ENCODE measurements at regions not wholly inside any gene's neighbourhood (a gene's known extent, or its start where the extent isn't known, plus 50 kb on each side); places are given as distances from the start of the nearest gene placed in this dataset.

DNA sequence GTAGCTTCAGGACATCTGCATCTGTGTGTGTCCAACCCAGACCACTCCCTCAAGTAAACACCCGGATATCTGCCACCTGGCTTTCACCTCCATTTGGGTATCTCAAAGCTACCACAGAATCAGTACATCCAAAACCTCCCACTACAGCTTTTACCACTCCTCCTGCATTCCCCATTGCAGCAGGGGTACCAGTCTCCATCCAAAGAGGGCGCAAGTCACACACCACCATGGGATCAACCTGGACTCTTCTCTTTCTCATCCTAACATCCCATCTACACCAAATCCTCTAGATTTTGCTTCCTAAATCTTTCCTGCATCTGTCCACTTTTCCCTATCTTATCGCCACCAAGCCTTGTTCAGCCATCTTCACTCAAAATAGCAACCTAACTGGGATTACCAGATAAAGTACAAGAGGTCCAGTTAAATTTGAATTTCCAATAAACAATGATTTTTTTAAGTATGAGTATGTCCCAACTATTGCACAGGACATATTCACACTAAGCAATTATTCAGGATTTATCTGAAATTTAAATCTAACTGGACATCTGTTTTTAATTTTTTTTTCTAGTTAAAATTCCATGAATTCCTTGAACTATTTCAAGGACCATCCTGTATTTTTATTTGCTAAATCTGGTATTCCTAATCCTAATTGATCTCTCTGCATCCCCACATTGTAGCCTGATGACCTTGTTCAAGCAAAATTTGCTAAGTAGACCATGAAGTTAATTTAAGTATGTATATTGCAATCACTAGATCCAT is 164.3 kb upstream of the MLN start:
- DNase-seq (ENCODE audit: low read depth in 3 of 3, low spot score in 1 of 3): no peak

DNA sequence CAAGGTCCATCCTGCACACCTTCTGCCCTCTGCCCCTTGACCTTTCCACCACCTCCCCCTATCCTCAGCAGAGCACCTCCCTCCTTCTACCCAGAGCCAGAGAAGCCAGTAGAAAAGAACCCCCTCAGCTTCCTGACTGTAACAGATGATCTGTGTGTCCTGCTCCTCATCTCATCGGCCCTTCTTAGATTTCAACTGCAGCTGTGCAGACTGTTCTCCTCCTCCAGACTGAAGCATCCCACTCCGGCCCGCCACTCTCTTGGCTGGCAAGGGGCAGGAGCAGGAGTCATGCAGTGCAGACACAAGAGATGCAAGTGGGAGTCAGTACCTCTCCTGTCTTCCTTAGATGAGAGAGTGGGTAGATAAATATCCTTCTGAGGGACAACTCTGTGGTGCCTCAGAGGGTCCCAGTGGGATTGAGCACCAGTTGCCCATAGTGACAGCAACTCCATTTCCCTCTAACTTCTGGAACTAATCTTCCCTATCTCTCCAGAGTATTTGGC is 163.5 kb upstream of the MLN start:
- DNase-seq (ENCODE audit: low read depth in 3 of 3, low spot score in 1 of 3): no peak

DNA sequence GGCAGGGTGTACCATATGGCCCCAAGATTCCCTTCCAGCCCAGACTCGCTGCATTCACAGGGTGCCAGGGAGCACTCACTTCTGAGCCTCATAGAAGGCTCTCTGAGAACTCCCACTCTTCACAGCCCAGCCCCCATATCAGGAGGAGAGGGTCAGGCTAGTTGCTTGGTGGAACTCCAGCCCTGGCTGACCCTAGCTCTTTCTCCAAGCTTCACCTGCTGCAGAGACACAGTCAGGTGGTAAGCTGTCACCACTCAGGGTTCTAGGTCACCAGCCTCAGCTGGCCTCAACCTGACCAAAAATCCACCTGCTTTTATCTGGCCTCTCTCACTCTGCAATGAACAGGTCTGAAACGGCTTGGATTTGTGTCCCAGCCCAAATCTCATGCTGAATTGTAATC is 162.7 kb upstream of the MLN start:
- no peak for DNase-seq (ENCODE audit: low read depth in 3 of 3, low spot score in 1 of 3)

DNA sequence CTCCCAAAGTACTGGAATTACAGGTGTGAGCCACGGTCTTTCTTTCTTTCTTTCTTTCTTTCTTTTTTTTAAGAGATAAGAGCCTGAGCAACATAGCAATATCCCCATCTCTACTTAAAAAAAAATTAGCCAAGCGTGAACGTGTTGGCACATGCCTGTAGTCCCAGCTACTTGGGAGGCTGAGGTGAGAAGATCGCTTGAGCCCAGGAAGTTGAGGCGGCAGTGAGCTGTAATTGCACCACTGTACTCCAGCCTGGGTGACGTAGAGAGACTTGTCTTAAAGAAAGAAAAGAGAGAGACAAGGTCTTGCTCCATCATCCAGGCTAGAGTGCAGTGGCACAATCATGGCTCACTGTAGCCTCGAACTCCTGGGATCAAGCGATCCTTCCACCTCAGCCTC is 162.0 kb upstream of the MLN start:
- no peak for DNase-seq (ENCODE audit: low read depth in 3 of 3, low spot score in 1 of 3)

DNA sequence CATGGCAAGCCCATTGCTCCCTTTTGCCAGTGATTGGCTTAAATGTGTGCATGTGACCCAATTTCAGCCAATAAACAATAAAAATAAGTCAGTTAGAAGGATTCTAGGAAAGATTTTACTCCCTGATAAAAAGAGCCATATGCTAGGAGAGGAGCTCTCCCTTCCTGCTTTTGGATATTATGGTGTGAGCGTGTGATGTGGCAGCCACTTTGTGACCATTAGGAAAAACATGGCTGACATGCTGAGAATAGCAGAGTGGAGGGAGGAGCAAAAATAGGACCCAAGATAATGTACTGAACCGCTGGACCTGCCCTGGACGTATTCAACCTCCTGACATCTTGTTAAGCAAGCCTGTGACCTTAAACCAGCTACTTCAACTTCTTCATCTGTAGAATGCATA is 160.6 kb upstream of the MLN start:
- no peak for DNase-seq (ENCODE audit: low read depth in 3 of 3, low spot score in 1 of 3)

DNA sequence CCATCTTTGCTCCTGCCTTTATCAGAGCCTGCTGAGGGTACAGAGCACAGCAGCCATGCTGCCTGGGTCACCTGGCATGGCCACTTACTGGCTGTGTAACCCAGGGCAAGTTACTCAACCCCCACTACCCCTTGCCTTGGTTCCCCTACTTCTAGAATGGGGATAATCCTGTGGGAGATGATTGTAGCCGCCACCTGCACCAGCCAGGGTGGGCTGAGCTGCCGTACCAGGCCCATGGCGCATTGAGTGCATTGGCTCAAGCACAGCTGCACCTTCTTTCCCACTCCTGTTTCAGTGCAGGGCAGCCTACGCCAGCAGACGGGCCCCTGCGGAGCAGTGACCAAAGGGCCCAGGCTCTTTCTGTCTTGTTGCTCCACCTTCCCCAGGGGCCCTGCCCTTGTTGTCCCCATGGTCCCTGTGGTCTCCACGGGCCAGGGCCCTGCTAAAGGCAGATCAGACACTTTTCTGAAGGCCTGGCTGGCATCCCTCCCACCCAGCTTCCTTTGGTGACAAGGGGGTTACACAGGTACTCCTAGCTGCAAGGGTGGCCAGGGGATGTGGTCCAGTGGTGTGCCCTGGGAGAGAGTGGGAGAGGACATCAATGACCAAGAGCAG is 159.4 kb upstream of the MLN start:
- DNase-seq (ENCODE audit: low read depth in 3 of 3, low spot score in 1 of 3): no peak

DNA sequence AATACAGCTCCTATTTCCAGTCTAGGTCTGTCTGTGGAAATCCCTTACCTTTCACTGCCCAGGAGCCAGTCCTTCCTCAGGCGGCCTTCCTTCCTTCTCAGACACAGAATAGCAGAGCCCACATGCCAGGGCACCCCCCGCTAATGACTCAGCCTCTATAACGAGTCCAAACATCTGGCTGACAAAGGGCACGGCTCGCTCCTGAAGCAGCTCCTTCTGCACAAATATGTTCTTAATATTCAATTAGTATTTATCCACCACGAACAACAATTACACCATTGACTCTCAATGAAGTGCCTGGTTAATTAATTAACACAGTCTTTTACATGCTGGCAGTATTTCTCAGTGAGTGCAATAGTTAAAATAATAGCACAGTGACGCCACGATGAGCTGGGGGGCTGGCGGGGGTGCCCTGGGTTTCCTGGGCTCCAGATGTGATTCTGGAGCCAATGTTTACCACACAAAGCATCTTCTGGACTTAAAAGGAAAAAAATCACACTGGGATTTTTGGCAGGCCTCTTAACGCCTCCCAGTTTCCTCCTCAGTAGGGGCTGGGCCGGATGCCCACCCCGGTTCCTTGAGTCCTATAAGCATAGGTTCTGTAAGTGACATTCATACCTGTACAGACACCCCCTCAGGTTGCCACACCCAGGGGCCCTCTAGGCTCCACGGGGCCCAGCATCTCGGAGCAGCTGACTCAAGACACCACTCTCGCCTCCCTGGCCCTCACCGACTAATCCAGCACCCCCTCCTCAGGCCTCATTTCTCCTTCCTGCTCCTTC is 158.6 kb upstream of the MLN start:
- DNase-seq (ENCODE audit: low read depth in 3 of 3, low spot score in 1 of 3): no peak

DNA sequence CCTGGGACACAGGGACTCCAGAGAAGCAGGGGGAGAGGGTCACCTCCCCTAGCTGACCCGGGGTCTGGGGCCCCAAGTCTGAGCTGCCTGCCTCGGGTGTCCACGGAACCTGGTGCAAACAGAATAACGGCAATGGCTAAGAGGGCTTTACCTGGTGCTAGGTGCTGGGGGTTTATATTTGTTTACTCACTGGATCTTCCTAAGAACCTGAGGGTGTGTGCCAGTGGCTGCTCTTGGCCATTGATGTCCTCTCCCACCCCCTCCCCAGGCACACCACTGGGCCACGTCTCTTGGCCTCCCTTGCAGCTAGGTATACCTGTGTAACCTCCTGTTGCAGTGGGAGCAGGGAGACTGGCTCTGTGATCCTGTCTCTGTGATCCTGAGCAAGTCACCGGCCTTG is 157.9 kb upstream of the MLN start:
- no peak for DNase-seq (ENCODE audit: low read depth in 3 of 3, low spot score in 1 of 3)

DNA sequence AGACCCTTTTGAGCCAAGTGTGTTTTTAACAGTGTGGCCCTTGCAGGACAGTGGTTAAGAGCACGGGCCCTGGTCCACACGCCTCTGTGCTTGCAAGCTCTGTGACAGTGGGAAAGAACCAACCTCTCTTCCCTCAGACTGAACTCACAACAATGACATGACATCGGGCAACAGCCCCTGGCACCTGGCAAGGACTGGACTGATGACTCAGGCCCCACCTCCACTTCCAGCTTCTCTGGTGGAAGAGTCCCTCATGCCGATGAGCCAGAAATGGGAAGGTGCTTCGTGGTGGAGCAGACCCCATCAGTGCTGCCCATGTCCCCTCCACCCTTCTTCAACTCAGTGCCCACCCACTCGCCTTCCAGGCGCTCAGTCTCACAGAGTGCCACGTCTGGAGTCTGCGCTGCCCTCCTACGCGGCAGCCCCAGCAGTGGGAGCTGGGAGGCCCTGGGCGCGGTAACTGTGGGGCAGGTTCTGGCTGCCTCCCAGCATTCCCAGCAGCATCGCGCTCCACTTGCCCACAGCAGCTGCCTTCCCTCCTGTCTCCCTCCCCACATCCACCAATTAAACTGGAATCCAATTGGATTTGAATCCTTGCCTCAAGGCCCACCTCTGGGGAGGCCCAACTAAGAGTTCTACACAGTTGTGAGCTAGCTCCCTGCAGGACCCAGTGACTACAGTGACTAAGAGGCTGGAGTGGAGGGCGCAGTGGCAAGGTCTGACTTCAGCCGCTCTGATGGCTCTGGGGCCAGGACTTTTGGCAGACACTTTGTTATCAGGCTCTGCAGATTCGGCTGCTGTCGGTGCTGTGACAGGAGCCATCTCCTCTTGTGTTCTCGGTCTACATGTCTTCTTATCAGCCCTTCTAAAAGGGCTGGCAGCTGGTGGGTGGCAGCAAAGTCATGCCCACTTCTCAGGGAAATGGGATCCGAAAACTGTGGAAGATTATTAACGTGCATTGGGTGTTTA is 156.8 kb upstream of the MLN start:
- DNase-seq (ENCODE audit: low read depth in 3 of 3, low spot score in 1 of 3): no peak

DNA sequence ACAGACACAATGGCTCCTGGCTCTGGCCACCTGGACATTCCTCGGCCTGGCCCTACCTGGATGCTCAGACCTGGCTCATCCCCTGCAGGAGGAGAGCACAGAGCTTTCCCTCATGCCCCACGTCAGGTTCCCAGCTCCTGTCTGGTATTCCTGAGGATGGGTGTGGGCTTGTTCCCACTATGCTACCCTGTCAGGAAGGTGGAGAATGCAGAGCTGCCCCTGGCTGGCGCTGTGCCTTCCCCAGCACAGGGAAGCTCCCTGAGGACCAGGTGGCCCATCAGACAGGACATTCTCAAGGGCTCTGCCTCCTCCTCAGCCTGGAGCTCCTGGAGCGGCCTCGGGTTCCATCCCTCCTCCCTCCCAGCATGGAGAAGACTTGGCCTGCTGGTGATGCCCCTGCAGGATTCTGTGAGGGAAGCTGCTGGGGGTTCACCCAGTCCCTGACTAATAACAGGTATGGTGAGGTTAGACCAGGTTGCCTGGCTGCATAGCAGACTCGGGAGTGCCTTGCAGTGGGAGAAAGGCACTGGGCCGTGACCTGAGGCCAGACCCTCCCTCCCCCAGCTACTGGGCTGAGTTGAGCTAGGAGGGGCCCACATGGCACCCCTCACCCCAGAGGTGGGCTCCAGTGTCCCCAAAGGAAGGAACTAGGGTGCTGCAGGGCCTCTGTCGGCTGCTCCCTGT is 156.0 kb upstream of the MLN start:
- no peak for DNase-seq (ENCODE audit: low read depth in 3 of 3, low spot score in 1 of 3)

DNA sequence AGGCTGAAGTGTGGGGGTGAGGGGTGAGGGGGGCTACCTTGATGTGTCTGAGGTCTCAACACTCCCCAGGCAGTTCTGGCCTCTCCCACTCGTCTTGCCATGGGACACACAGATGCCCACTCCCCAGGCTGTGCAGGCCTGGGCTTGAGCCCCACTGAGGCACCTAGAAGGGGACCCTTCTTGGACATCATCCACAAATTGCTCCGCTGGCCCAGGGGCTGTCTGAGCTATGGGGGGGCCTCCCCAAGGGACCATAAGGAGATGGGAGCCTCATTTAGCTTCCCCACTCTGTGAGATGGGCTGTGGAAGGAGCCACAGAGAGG is 155.5 kb upstream of the MLN start:
- no peak for DNase-seq (ENCODE audit: low read depth in 3 of 3, low spot score in 1 of 3)

DNA sequence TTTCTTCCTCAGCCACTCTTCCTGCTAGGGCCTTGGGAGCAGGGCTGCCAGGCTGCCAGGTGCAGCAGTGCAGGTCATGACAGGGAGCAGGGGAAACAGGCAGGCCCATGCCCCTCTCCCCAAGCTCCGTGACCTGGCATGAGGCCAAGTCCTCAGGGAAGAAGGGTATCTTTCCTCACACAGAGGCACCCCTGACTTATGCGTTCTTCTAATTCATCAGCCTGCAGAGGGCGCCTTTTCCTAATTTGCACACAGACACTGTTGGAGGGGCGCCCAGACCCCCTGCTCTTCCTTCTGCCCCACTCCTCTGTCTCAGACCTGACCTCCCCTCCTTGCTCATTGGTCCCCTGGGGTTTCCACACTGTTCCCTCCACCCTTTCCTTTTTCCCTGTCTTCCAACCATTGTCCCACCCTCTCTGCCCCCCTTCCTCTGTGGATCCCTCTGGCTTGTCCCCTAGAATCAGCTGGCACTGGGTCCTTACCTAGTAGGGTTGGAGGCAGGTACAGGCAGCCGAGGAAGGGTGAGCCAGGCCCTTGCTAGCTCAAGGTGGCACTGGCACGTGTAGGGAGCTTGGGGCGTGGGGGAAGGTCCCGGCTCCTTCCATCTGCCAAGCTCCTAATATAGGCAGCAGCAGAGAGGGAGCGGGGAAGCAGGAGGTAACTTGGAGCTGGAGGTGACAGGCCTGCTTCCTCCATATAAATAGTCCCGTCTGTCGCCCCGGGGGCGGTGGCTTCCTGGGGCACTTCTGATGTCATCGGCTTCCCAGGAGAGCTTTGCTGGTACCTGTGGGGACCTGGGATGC is 154.9 kb upstream of the MLN start:
- no peak for DNase-seq (ENCODE audit: low read depth in 3 of 3, low spot score in 1 of 3)

DNA sequence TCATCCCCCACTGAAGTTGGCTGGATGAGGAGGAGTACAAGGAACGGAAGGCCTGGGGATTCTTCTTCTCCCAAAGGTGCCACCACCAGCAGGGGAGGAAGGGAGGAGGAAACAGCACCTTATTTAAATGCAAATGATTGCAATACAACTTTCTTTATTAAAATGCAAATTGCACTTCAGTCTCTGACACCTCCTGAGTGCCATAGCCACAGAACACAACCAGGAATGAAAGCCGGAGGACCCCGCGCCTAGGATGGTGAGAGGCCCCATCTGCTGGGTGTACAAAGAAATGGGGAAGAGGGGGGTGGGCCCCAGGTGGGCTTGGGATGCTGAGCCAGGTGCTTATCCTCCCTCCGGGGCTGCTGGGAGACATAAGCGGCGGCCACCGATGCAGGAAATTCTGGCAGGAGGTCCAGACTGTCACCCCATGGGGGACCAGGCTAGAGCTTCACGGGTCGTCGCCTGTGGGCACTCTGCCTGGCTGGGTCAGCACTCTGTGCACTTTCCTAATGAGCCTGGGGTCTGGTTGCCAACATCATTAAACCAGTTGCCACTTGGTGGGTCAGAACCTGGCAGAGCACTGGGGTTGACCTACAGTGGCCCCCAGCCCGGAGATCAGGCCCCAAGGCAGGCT is 154.2 kb upstream of the MLN start:
- no peak for DNase-seq (ENCODE audit: low read depth in 3 of 3, low spot score in 1 of 3)

DNA sequence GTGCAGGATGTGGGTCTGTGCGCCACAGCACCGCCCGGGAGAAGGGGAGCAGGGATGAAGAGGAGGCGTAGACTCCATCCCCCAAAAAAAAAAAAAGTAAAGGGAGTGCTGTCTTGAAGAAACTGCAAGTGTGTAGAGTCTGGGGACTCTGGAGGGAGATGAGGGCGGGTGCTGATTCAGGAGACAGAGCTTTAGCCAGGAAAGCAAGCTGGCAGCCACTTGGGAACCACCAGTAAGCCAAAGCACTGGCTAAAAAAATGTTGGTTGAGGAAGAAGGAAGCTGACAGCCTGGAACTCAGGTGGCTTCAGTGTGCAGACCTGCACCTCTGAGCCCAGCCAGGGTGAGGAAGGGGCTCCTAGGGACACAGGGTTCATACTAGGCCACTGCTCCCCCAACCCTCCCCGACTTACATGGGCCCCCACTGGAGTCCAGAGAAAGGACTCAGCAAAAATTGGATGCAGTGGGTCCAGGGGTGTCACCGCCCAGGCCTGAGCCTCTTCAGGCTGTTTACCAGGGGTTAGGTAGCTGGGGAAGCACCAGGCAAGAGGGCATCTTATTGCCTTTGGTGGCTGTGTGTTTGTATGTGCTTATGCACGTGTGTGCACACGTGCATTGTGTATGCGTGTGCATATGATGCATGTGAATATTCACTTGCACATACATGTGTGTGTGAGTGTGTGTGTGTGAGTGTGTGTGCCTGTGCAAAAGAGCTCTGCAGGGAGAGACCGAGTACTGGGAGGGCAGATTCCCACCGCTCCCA is 153.5 kb upstream of the MLN start:
- DNase-seq (ENCODE audit: low read depth in 3 of 3, low spot score in 1 of 3): no peak

DNA sequence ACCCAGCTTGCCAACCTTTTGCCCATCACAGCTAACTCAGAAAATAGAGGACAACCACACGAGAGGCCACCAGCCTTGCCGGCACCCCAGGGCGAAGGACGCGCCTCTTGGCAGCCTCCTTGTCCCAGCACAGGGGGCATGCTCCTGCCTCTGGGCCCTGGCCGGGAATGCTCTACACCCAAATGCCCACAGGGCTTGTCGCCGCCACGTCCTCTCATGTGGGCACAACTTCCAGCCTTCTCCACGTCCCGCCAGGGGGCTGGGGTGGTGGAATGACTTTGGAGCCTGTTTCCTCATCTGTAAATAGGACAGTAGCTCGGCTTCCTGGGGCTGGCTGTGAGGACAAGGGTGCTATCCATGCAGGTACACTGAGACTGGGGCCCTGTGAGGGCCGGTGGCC is 152.4 kb upstream of the MLN start:
- DNase-seq (ENCODE audit: low read depth in 3 of 3, low spot score in 1 of 3): no peak

DNA sequence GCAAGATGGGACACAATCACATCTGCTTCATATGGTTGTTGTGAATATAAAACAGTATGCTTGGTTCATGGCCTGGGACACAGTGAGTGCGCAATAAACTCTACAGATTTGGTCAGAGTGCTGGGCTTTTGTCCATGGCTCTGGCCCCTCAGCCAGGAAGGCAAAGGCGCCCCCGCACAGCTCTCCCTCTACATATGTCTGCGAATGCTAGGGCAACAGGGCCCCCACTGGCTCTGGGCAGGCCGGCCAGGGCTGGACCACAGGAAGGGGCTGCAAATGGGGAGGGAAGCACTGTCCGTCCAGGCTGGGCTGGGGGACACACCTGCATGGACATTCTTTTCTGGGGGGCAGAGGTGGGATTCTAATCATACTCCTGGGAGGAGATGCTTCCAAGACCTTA is 151.8 kb upstream of the MLN start:
- DNase-seq (ENCODE audit: low read depth in 3 of 3, low spot score in 1 of 3): no peak

DNA sequence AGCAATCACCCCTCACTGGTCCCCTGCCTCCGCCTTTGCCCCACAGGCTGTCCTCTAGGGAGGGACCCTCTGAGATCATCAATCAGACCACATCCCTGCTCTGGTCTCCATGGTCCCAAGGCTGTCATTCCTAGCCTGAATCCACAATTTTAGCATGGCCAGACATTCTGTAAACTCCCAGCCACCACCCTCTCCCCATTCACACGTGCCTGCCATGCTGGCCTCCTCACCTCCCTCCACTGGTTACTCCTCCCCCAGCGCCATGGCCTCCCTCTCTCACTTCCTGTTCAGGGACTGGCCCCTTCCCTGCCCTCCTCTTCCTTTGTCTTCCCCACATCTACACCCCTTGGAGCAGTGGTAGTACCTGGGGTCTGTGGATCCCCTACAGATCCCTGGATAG is 150.7 kb upstream of the MLN start:
- no peak for DNase-seq (ENCODE audit: low read depth in 3 of 3, low spot score in 1 of 3)

DNA sequence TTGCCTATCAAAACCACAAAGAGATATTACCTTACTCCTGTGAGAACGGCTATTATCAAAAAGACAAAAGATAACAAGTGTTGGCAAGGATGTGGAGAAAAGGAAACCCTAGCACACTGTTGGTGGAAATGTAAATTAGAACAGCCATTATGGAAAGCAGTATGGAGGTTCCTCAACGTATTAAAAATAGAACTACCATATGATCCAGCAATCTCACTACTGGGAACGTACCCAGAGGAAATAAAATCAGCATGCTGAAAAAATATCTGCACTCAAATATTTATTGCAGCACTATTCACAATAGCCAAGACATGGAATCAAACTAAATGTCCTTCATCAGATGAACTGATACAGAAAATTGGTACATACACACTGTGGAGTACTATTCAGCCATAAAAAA is 149.4 kb upstream of the MLN start:
- DNase-seq (ENCODE audit: low read depth in 3 of 3, low spot score in 1 of 3): no peak

DNA sequence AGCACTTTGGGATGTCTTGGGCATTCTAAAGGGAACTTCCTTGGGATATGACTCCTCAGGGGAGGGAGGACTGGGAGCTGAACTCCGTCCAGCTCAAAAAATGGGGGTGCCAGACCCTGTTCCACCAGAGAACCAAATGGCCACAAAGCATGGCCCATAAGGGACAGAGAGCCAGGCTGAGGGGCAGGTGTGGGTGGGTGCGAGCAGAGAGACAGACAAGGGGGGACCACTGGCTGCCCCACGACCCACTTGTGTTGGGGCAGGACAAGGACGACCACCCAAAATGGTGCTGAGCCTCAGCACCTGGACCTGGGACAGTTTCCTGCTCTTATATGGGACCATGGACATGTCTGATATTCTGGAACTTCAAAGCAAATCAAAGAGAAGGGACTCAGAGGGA is 148.2 kb upstream of the MLN start:
- no peak for DNase-seq (ENCODE audit: low read depth in 3 of 3, low spot score in 1 of 3)

Data from stimulated activated CD4-positive, alpha-beta T cell treated with anti-CD3 and anti-CD28 coated beads, TNF-alpha, amount 100 ng/mL, for 1 hour (primary cell).